GM23338 (cell line): ENCODE measurements at regions not wholly inside any gene's neighbourhood (a gene's known extent, or its start where the extent isn't known, plus 50 kb on each side); places are given as distances from the start of the nearest gene placed in this dataset.
"Not testable (repeated sequence)": the region's sequence is repeated elsewhere in the genome, so short reads cannot be mapped to it uniquely, and the experiment has no call there.

Experiments
- ATAC-seq: fragments of 200-7000 bp; cut with Tn5 transposase; 3 replicates; pipeline ENCODE4 v1.9.1; 2020
- DNase-seq: peaks from one replicate; pipeline ENCODE4 v3.0.0-alpha.2; 2015; ENCODE audit warnings: low spot score
- H2AFZ ChIP-seq: fragments of 200-600 bp; sonication (generic); 2 replicates; pipeline ENCODE4 v1.8.0; 2016; ENCODE audit warnings: antibody characterized with exemption, mild to moderate bottlenecking, moderate library complexity
- H3F3A ChIP-seq: fragments of 200-600 bp; sonication (generic); replicated peaks from 2 replicates; pipeline ENCODE4 v1.8.0; 2017; ENCODE audit warnings: antibody characterized with exemption, mixed run types, low read depth
- H3K27ac ChIP-seq: fragments of 200-600 bp; sonication (generic); 2 replicates; pipeline ENCODE4 v1.6.1; 2016; ENCODE audit warnings: low read depth
- H3K27me3 ChIP-seq: fragments of 200-600 bp; sonication (generic); 2 replicates; pipeline ENCODE4 v1.8.0; 2016; ENCODE audit warnings: mild to moderate bottlenecking, mixed run types, moderate library complexity; ENCODE audit not compliant: insufficient read depth
- H3K36me3 ChIP-seq: fragments of 200-600 bp; sonication (generic); 2 replicates; pipeline ENCODE4 v1.8.0; 2016; ENCODE audit warnings: mild to moderate bottlenecking; ENCODE audit not compliant: insufficient read depth
- H3K4me1 ChIP-seq: fragments of 200-600 bp; sonication (generic); 2 replicates; pipeline ENCODE4 v1.8.0; 2016; ENCODE audit warnings: mild to moderate bottlenecking, moderate library complexity; ENCODE audit not compliant: insufficient read depth
- H3K4me2 ChIP-seq: fragments of 200-600 bp; sonication (generic); 2 replicates; pipeline ENCODE4 v1.7.1; 2017; ENCODE audit warnings: mixed run types
- H3K4me3 ChIP-seq: fragments of 200-600 bp; sonication (generic); 2 replicates; pipeline ENCODE4 v1.6.1; 2016; ENCODE audit warnings: mixed run types
- H3K79me2 ChIP-seq: fragments of 200-600 bp; sonication (generic); replicated peaks from 2 replicates; pipeline ENCODE4 v1.8.0; 2017; ENCODE audit warnings: mild to moderate bottlenecking; ENCODE audit not compliant: insufficient read depth
- H3K9me2 ChIP-seq: fragments of 200-600 bp; sonication (generic); 2 replicates; pipeline ENCODE4 v1.8.0; 2017; ENCODE audit not compliant: insufficient read depth
- H4K20me1 ChIP-seq: fragments of 200-600 bp; sonication (generic); replicated peaks from 2 replicates; pipeline ENCODE4 v1.8.0; 2017; ENCODE audit warnings: mild to moderate bottlenecking; ENCODE audit not compliant: insufficient read depth
- H3K27ac Mint-ChIP-seq: 2 replicates; pipeline ENCODE4 v1.8.0; 2020; ENCODE audit warnings: inconsistent platforms, mild to moderate bottlenecking, moderate library complexity, mixed read lengths
- H3K27me3 Mint-ChIP-seq: 3 replicates; pipeline ENCODE4 v1.8.0; 2022; ENCODE audit warnings: low read depth, mild to moderate bottlenecking, moderate library complexity, mixed read lengths, inconsistent platforms; ENCODE audit not compliant: insufficient read depth, poor library complexity
- H3K36me3 Mint-ChIP-seq: 3 replicates; pipeline ENCODE4 v1.8.0; 2021; ENCODE audit warnings: low read depth, mild to moderate bottlenecking, inconsistent platforms, moderate library complexity, mixed read lengths
- H3K4me1 Mint-ChIP-seq: 3 replicates; pipeline ENCODE4 v1.8.0; 2020; ENCODE audit warnings: mild to moderate bottlenecking, inconsistent platforms, mixed read lengths
- H3K4me3 Mint-ChIP-seq: 3 replicates; pipeline ENCODE4 v1.8.0; 2021; ENCODE audit warnings: moderate library complexity, mild to moderate bottlenecking, inconsistent platforms, mixed read lengths
- H3K9me3 Mint-ChIP-seq: 3 replicates; pipeline ENCODE4 v1.8.0; 2020; ENCODE audit warnings: moderate library complexity, mild to moderate bottlenecking, inconsistent platforms, mixed read lengths
- CREB1 ChIP-seq: fragments of 250-450 bp; sonication (Bioruptor Pico); IDR thresholded peaks from 2 replicates; pipeline ENCODE4 v1.5.0; 2020; ENCODE audit warnings: low read depth, mild to moderate bottlenecking, moderate library complexity
- CTCF ChIP-seq, 2 experiments: fragments of 200-600 bp in 1 of 2; sonication (generic) in 1 of 2; conservative IDR thresholded peaks; 2 replicates each; pipeline versions ENCODE4 v1.5.1 to v1.6.1; 2016 to 2017; ENCODE audit warnings: antibody characterized with exemption in 2 of 2, low read depth in 2 of 2, mild to moderate bottlenecking in 2 of 2, moderate library complexity in 1 of 2
- ETS1 ChIP-seq: IDR thresholded peaks from 2 replicates; pipeline ENCODE4 v1.6.1; 2016; ENCODE audit warnings: antibody characterized with exemption
- EZH2 ChIP-seq: fragments of 200-600 bp; sonication (generic); IDR thresholded peaks from one replicate; pipeline ENCODE4 v1.8.0; 2017; ENCODE audit warnings: antibody characterized with exemption, mild to moderate bottlenecking, low read depth; ENCODE audit not compliant: unreplicated experiment
- JUNB ChIP-seq: IDR thresholded peaks from one replicate; pipeline ENCODE4 v1.6.1; 2016; ENCODE audit warnings: antibody characterized with exemption; ENCODE audit not compliant: unreplicated experiment
- NANOG ChIP-seq: IDR thresholded peaks from 2 replicates; pipeline ENCODE4 v1.6.1; 2016; ENCODE audit warnings: antibody characterized with exemption, borderline replicate concordance
- POLR2AphosphoS5 ChIP-seq: IDR thresholded peaks from 2 replicates; pipeline ENCODE4 v1.6.1; 2016; ENCODE audit warnings: antibody characterized with exemption, low read depth
- REST ChIP-seq: IDR thresholded peaks from one replicate; pipeline ENCODE4 v1.6.1; 2018; ENCODE audit warnings: antibody characterized with exemption; ENCODE audit not compliant: unreplicated experiment
- STAT1 ChIP-seq: IDR thresholded peaks from one replicate; pipeline ENCODE4 v1.6.1; 2016; ENCODE audit warnings: antibody characterized with exemption; ENCODE audit not compliant: unreplicated experiment
- ZNF114 ChIP-seq: fragments of 250-450 bp; sonication (Bioruptor Pico); IDR thresholded peaks from 2 replicates; pipeline ENCODE4 v1.5.0; 2020; ENCODE audit warnings: mild to moderate bottlenecking, moderate library complexity
- ZNF331 ChIP-seq: fragments of 250-450 bp; sonication (Bioruptor Pico); IDR thresholded peaks from 2 replicates; pipeline ENCODE4 v1.5.0; 2020; ENCODE audit warnings: low read depth, mild to moderate bottlenecking, moderate library complexity

- TF ChIP-seq CTCF (conservative IDR thresholded peaks at IDR 0.05; ENCODE audit: low read depth in 2 of 2) (no peak), REST (no peak), ZNF331 (CRISPR knock-in tag) (no peak), ZNF114 (CRISPR knock-in tag) (no peak), CREB1 (no peak), POLR2AphosphoS5 (no peak), JUNB (no peak), EZH2 (no peak)
Measured at GRCh38 chr15:38117781-38118180, 134.9 kb upstream of the SPRED1 start (continued).

- not testable (repeated sequence) for H3K36me3 ChIP-seq, H3K27me3 ChIP-seq, H4K20me1 ChIP-seq, H3K4me3 Mint-ChIP-seq, ATAC-seq, H3K27ac Mint-ChIP-seq, H3K4me1 ChIP-seq, H3K36me3 Mint-ChIP-seq, H3K4me1 Mint-ChIP-seq, DNase-seq, H3K4me2 ChIP-seq, H3K27me3 Mint-ChIP-seq, H3K79me2 ChIP-seq, H3F3A ChIP-seq, H3K4me3 ChIP-seq, H3K27ac ChIP-seq, H3K9me3 Mint-ChIP-seq, H2AFZ ChIP-seq, H3K9me2 ChIP-seq
Measured at GRCh38 chr15:38119865-38120264, 132.8 kb upstream of the SPRED1 start.

GRCh38 chr15:38127306-38127771 lies 125.3 kb upstream of the SPRED1 start:
- Mint-ChIP-seq H3K4me3 (no peak overlapping the region), H3K4me1 (peaks cover 15% of the 10 kb centered on the region), H3K27ac (no peak overlapping the region), H3K27me3 (no peaks in the 10 kb centered on the region), H3K9me3 (no peaks in the 10 kb centered on the region; the same call in 2 of the 3 replicates), H3K36me3 (no peaks in the 10 kb centered on the region)
- no peak overlapping the region for H3K4me3 ChIP-seq
- H3K27me3 ChIP-seq: no peaks in the 10 kb centered on the region
- DNase-seq (no peak), ATAC-seq (no peak)
- H3K27ac ChIP-seq: no peak overlapping the region
- no peaks in the 10 kb centered on the region for H3K79me2 ChIP-seq
- H3K4me2 ChIP-seq: no peak overlapping the region
- no peaks in the 10 kb centered on the region for H3K36me3 ChIP-seq
- no peaks in the 10 kb centered on the region for H3F3A ChIP-seq
- H3K9me2 ChIP-seq: no peaks in the 10 kb centered on the region
- H3K4me1 ChIP-seq: no peaks in the 10 kb centered on the region
- no peaks in the 10 kb centered on the region for H4K20me1 ChIP-seq
- H2AFZ ChIP-seq: no peak overlapping the region
- no peak for TF ChIP-seq ETS1
- TF ChIP-seq NANOG: no peak
- TF ChIP-seq STAT1: no peak
- TF ChIP-seq JUNB: no peak
- no peak for TF ChIP-seq ZNF331 (CRISPR knock-in tag)
- TF ChIP-seq ZNF114 (CRISPR knock-in tag): no peak
- TF ChIP-seq CREB1: no peak
